Kidney glomerular epithelial cell (primary cell): ENCODE measurements at regions not wholly inside any gene's neighbourhood (a gene's known extent, or its start where the extent isn't known, plus 50 kb on each side); places are given as distances from the start of the nearest gene placed in this dataset.

Experiments used
- DNase-seq: peaks from one replicate; lab custom pipeline; 2025; lab: John Stamatoyannopoulos, UW

DNA sequence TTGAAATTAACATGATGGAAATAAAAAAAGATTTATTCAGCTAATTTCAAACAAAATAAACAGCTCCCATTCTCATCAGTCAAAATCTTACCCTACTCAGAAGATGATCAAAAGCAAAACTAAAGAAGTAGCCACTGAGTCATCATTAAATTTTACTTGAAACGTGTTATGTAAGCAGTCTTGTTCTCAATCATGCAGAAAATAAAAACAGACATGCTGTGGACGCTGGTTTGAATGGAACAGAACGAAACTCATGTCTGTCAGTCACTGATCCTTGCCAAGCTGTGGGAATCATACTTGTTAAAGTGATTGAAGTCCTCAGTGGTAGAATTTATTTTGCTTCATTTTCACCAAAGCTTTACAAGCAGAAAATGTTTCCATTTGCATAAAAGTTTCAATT, 77.2 kb upstream of the TLR3 start:
- DNase-seq: peak; percentile 49

GRCh38 chr4:185992585-185992984, 76.4 kb upstream of the TLR3 start:
- no peak for DNase-seq

DNA sequence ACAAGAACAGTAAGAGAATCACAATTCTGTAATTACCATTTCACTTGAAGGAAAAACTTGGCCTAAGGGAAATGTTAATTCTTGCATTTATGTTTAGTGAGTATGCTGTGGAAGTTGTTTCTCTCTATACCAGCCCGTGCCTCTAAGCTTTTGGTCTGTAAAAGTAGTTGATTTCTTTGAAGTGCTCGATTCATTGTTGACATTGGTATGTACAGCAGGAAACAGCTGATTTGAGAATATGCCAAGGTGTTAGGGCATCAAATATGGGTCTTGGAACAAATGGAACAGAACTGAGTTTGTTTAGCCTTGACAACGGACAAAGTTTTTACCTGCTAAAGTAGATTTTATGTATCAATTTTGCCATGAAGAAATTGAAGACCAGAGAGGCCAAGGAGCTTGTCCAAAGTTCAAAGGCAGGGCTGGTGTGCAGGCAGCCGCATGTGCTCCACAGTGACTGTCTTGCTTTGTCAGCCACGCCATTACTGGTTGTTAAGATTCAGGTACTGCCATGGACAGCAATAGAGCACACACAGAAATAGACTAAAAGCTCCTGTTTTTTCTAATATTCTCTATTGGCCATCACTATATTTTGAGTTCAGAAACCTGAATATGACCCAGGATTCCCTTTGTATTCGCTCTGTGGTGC, 75.5 kb upstream of the TLR3 start:
- no peak for DNase-seq

DNA sequence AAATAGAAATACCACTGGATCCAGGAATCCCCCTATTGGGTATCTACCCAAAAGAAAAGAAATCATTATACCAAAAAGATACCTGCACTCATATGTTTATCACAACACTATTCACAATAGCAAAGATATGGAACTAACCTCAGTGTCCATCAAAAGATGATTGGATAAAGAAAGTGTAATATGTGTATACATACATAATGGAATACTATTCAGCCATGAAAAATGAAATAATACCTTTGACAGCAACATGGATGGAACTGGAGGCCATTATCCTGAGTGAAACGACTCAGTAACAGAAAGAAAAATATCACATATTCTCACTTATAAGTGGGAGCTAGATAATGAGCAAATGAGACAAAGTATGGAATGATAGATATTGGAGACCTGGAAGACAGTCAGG, 74.2 kb upstream of the TLR3 start:
- DNase-seq: no peak

DNA sequence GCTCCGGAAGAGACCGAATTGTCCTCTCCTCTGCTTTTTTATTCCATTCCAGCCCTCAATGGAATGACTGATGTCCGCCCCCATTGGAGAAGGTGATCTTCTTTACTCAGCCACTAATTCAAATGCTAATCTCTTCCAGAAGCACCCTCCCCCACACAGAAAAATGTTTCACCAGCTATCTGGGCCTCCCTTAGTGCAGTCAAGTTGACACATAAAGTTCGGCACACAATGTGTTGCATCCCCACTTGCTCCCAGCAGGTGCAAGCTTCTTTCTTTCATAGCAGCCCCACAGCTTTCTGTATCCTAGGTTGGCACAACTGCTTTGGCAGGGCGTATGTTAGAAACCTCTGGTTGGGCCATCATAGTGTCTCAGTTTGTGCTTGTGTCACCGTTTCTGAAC, 73.3 kb upstream of the TLR3 start:
- no peak for DNase-seq

- no peak for DNase-seq
Observed at GRCh38 chr4:185997296-185997695, 71.7 kb upstream of the TLR3 start.

- DNase-seq: no peak
Observed at GRCh38 chr4:185998791-185999190, 70.2 kb upstream of the TLR3 start.

- DNase-seq: no peak
Observed at GRCh38 chr4:185999207-185999606, 69.7 kb upstream of the TLR3 start.

- no peak for DNase-seq
Observed at GRCh38 chr4:186002853-186003252, 66.1 kb upstream of the TLR3 start.

- no peak for DNase-seq
Observed at GRCh38 chr4:186003746-186004145, 65.2 kb upstream of the TLR3 start.

DNA sequence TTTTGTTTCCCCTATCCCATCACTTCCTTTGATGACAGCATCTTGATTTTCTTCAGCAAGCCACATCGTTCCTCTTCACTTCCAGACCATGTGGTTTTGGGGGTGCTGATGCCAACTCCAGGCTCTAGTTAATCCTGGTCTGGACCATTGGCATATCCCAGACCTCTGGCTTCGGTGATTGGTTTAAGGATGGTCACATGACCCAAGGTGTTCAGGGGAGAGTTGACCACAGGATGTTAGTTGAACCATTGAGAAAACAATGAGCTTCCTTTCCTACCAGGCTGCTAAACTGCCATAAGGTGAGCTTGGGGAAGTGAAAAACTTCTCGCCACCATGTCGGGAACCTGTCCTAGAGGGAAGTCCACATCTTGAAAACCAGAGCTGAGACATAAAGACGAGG, 60.9 kb upstream of the TLR3 start:
- no peak for DNase-seq

DNA sequence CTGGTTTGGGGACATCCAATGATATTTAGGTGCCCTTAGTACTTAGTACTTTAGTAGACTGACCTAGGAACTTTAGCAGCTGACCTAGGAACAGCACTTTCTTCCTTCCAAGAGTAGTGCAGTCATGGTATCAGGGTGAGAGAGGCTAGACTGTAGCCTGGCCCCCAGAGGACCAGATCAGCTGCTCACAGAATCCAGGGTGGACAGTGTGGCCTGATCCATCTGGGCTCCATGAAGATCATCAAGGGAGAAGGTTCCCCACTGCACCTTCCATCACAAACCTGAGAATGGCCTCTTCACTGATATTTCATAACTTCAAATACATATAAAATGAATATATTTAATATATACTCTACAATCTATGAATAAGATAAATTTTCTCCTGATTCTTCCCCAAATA, 59.0 kb upstream of the TLR3 start:
- no peak for DNase-seq

DNA sequence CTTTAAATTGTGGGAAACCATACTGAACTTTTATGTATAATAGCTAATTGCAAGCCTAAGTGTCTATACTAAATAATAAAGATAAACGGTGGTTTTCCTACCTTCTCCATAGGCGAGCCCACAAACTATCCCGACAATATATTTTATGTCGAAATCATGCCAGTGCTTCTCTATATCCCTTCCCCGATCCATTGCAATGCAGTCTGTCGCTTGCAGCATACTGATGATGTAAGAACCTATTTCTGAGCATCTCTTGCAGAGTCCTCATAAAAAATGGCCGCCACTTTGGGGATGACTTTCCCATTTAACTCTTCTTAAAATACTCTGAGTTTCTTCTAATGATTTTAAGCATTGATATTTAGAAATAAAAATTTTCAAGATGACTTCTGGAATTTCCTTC, 58.1 kb upstream of the TLR3 start:
- DNase-seq: no peak

- DNase-seq: no peak
Observed at GRCh38 chr4:186012071-186012470, 56.9 kb upstream of the TLR3 start.

DNA sequence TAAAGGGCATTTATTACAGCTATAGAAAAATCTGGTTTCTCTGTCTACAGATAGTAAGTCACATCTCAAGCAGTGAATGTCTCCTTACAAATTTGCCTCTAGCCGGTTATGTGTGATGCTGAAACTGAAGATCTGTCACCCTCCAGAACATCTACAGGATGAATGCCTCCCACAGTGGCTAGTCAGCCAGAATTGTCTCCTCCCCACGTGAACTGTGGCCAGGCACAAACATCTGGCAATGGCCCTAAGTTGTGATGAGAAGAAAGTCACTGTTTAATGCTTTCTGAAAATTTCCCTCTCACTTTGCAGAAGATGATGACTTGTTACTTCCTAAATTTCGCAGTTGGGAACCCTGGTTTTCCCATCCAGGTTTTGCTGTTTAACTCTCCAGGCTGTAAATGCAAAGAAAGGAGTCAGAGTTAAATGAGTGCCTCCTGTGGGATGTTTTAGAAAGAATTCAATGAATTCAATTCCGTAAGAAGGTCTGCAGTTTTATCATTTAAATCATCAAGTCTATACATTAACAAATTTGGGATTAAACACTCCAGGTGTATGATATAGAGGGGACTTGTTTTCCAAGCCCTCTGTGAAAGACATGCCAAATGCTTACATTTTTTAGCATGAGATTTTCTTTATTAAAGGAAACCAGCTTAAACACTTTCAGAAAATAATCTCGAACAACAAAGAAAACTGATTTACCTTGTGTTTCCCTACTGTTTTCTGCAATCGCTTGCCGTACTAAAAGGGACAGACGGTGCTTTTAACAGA, 55.4 kb upstream of the TLR3 start:
- DNase-seq: no peak

DNA sequence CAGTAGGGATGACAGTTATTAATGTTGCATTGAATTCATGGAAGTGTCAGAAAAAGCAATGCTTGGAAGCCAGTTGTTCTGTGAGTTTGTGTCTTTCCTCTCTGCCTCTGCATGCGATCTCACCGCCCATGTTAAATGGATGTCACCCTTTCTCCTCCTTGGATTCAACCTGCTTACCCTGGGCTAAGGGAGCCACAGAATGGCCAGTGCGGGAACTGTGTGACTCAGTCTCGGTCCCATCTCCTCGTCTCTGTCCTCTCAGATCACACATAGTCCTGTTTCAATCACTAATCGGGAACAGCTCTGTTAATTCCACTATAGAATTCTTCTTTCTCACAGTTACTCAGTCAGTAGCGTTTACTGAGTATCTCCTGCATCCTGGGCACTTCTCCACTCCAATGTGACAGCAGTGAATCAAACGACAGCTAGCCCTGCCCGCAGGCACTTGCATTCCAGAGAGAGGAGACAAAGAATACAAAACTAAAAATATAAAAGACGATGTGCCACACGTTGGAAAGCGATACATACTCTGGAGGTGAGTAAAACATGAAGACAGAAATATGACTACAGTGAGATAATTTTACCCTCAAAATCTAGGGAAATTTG, 53.6 kb upstream of the TLR3 start:
- DNase-seq: no peak

GRCh38 chr4:186016796-186017195, 52.2 kb upstream of the TLR3 start:
- no peak for DNase-seq

- no peak for DNase-seq
Observed at GRCh38 chr4:186017801-186018200, 51.2 kb upstream of the TLR3 start.

DNA sequence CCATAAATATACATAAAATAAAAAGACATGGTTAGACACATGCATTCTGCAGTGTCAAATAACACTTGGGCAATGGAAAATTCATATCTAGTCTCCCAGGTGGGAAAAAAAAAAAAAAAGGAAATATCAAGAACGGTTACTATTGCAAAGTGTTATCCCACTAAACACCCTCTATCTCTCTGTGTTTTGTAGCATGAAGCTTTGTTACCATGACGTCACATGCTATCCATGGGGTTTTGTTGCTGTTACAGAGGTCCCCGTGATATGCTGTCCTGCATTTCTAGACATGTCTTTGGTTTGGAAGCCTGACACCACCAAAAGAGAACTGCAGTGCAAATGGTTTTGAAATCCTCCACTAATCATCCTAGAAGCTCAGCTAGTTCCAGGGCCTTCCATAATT, 50.7 kb upstream of the TLR3 start:
- no peak for DNase-seq

GRCh38 chr4:186018784-186019183, 50.2 kb upstream of the TLR3 start:
- no peak for DNase-seq
